22Rv1 (cell line): ENCODE measurements at regions not wholly inside any gene's neighbourhood (a gene's known extent, or its start where the extent isn't known, plus 50 kb on each side); places are given as distances from the start of the nearest gene placed in this dataset.

Source experiments
- H3K27ac ChIP-seq: fragments of 450-650 bp; 2 replicates; pipeline ENCODE4 v1.5.1; 2017
- CTCF ChIP-seq: fragments of 450-650 bp; IDR thresholded peaks from 2 replicates; pipeline ENCODE4 v1.5.1; 2017; ENCODE audit warnings: mild to moderate bottlenecking
- ZFX ChIP-seq: fragments of 450-650 bp; IDR thresholded peaks from 2 replicates; pipeline ENCODE4 v1.6.1; 2017; ENCODE audit warnings: antibody characterized with exemption, borderline replicate concordance

GRCh38 chr20:7085467-7085866 lies 318.0 kb downstream of the BMP2 start:
- TF ChIP-seq CTCF, result no peak
- no peak for TF ChIP-seq ZFX
- no peak overlapping the region for H3K27ac ChIP-seq

- TF ChIP-seq CTCF (no peak), ZFX (no peak)
- no peak overlapping the region for H3K27ac ChIP-seq
Observed at GRCh38 chr20:7087803-7088202, 320.3 kb downstream of the BMP2 start.

- H3K27ac ChIP-seq, result no peak overlapping the region
- TF ChIP-seq CTCF, result no peak
- TF ChIP-seq ZFX, result no peak
Observed at GRCh38 chr20:7090001-7090400, 322.5 kb downstream of the BMP2 start.

- TF ChIP-seq CTCF (no peak), ZFX (no peak)
- H3K27ac ChIP-seq, result no peak overlapping the region
Observed at GRCh38 chr20:7090811-7091210, 323.3 kb downstream of the BMP2 start.

GRCh38 chr20:7091655-7092054 lies 324.2 kb downstream of the BMP2 start:
- TF ChIP-seq ZFX (no peak), CTCF (no peak)
- H3K27ac ChIP-seq, result no peak overlapping the region

GRCh38 chr20:7094438-7094997 lies 327.0 kb downstream of the BMP2 start:
- no peak overlapping the region for H3K27ac ChIP-seq
- TF ChIP-seq CTCF (peak; percentile 88), ZFX (no peak)

- H3K27ac ChIP-seq, result no peak overlapping the region
- TF ChIP-seq CTCF, result no peak
- no peak for TF ChIP-seq ZFX
Observed at GRCh38 chr20:7106910-7107309, 339.4 kb downstream of the BMP2 start.
